H1 (cell line): ENCODE measurements at regions not wholly inside any gene's neighbourhood (a gene's known extent, or its start where the extent isn't known, plus 50 kb on each side); places are given as distances from the start of the nearest gene placed in this dataset.

Experiments used
- POLR2AphosphoS5 ChIP-seq: IDR thresholded peaks from 2 replicates; pipeline ENCODE4 v1.6.1; 2011; ENCODE audit warnings: low read depth, low read length
- TEAD4 ChIP-seq: IDR thresholded peaks from 2 replicates; pipeline ENCODE4 v1.6.1; 2012; ENCODE audit warnings: low read depth, low read length, inconsistent platforms, mixed read lengths

DNA sequence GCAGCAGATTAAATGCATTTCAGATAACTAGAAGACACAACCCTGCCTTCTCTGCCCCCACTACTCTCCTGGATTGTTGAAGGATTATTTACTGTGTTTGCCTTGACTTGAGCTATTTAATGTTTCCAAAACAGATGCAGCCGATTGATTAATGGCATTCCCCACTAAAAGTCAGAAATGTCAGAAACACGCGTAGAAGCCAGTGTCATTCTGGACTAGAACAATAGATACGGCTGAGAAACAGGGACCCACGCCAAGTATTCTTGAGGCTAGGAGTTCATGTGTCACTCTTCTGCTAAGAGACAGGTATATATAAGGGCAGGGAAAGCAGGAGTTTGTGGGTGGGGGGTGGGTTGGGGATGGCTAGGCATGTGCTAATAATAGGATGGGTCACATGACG, 366.7 kb upstream of the PROX1 start:
- no peak for TF ChIP-seq TEAD4
- TF ChIP-seq POLR2AphosphoS5 = no peak
